GM12864 (cell line): ENCODE measurements at regions not wholly inside any gene's neighbourhood (a gene's known extent, or its start where the extent isn't known, plus 50 kb on each side); places are given as distances from the start of the nearest gene placed in this dataset.

Source experiments
- DNase-seq: peaks from one replicate; pipeline ENCODE4 v3.0.0-alpha.2; 2011; ENCODE audit warnings: low read depth
- H3K4me3 ChIP-seq: 2 replicates; pipeline ENCODE4 v1.5.1; 2011; ENCODE audit warnings: mild to moderate bottlenecking, low read depth, low read length, control low read depth
- TF ChIP-seq, protein P1 (sequence below): IDR thresholded peaks from 2 replicates; pipeline ENCODE4 v1.5.1; 2011; ENCODE audit warnings: low read depth, mild to moderate bottlenecking, moderate library complexity, low read length, control low read depth, inconsistent platforms; ENCODE audit errors: missing control alignments

DNA sequence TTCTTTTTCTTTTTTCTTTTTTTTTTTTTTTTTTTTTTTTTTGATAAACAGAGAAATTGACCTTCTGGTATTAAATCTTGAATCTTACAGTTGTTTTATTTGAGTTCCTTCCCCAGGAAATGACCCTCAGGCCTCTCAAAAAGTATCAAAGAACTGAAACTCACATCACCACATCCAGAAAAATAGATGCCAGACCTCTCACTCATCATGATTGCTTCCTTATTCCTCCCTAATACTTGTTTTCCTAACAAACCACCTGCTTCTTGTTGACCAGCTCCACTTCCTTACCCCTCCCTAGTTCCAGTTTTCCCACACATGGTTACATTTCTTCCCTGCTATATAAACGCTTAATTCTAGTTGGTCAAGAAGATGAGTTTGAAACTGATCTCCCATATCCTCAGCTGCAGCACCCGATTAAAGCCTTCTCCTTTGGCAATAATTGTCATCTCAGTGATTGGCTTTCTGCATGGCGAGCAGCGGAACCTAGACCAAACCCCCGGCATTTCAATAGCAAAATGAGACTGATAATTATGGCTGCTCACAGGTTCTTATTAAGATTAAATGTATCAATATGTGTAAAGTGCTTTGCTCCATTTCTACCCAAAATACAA is 681.1 kb upstream of the AUTS2 start:
- no peak for DNase-seq
- TF ChIP-seq, protein P1, sequence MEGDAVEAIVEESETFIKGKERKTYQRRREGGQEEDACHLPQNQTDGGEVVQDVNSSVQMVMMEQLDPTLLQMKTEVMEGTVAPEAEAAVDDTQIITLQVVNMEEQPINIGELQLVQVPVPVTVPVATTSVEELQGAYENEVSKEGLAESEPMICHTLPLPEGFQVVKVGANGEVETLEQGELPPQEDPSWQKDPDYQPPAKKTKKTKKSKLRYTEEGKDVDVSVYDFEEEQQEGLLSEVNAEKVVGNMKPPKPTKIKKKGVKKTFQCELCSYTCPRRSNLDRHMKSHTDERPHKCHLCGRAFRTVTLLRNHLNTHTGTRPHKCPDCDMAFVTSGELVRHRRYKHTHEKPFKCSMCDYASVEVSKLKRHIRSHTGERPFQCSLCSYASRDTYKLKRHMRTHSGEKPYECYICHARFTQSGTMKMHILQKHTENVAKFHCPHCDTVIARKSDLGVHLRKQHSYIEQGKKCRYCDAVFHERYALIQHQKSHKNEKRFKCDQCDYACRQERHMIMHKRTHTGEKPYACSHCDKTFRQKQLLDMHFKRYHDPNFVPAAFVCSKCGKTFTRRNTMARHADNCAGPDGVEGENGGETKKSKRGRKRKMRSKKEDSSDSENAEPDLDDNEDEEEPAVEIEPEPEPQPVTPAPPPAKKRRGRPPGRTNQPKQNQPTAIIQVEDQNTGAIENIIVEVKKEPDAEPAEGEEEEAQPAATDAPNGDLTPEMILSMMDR = no peak
- H3K4me3 ChIP-seq = no peak overlapping the region

DNA sequence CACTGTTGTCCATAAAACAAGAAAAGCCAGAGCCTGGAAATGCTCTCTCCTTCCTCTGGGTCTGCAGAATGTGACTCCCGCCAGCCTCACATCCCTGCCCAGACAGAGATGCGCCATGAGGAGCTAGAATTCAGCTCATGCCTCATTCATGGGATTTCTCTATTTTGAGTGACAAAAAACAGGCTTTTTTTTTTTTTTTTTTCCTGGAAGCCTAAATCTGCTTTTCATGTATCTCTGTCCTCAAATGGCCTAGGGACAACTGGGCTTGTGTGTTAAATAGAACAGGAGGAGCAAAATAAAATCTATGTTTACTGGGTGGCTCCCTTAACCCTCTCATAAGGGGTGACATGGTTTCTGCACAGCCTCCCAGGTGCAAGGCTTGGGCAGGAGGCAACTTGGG is 679.7 kb upstream of the AUTS2 start:
- DNase-seq = no peak
- TF ChIP-seq, protein P1 = no peak
- no peak overlapping the region for H3K4me3 ChIP-seq

DNA sequence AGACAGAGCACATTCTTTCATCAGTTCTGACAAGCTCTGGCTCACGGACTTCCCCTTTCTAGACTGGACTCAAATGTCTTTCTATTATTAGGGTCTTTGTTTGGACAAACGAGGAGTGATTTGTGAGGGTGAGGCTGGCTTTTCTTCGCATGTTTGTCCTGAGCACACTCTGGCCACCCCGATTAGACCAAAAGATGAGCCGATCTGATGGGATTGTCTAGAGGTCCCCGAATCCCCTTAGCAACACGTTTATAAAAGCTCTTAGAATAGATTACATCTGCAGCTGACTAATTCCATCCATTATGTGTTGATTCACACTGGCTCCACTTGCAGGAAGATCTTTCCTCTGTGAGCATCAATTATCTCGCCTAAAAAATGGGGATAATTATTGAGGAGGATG is 675.4 kb upstream of the AUTS2 start:
- no peak overlapping the region for H3K4me3 ChIP-seq
- TF ChIP-seq, protein P1 = no peak
- DNase-seq = no peak

DNA sequence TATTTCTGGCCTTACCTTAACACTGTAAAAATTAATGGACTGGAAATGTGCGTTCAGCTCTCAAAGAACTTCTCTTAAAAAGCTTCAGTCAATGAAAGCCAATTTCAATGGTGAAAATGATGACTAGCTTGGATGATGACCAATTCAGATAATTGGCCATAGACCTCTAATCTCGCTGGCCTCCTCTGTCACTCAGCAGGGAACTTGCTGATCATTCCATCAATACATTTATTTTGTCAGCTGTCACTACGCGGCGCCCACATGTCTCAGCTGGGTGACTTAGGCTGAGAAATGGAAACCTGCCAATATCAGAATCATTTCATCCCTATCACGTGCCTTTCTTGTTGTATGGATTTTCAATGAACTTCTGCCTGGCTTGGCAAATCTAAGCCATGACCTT is 673.0 kb upstream of the AUTS2 start:
- TF ChIP-seq, protein P1 = no peak
- no peak for DNase-seq
- no peak overlapping the region for H3K4me3 ChIP-seq

DNA sequence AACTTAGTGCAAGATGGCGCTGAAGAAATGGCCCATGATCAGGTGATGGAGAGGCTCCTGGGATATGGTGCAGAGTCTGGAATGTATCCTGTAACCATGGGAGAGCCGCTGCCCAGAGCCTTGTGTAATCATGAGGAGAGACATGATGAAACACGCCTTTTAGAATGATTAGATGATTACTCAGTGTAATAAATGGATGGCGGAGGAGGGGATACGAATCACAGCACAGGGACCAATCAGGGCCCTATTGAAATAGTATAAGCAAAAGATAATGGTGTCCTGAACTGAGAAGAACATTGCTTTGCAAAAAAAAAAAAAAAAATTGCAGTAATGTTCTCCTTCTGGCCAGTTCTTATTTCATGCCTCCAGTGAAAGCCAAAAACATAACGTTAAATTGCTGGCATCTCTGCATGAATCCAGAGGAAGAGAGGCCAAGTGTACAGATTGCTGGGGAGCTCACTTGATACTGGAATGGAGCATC is 668.5 kb upstream of the AUTS2 start:
- no peak overlapping the region for H3K4me3 ChIP-seq
- TF ChIP-seq, protein P1 = no peak
- DNase-seq = no peak

DNA sequence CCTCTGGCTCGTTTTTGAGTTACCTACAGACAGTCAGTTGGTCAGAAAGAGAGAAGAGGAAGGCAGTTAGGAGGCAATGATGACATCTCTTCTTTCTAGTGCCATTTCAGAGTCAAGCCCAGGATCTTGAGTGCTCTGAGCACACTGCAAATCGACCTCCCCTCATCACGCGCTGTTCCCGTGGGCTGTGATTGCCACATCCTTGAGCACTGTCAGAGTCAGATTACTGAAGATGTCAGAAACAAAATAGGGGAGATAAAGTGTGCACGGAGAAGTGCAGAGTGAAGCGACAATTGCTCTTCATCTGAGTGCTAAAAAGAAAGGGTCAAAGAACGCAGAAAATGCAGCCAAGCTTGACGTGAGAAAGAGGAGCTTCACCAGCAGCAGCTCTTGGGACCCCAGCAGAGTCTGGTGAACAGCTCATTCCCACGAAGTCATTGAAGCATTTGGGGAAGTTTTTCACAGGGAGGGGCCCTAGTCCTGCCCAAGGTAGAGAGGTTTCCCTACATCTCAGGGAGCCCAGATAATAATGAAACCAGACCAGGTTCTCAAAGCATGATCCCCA is 661.7 kb upstream of the AUTS2 start:
- DNase-seq = no peak
- TF ChIP-seq, protein P1 = no peak
- no peak overlapping the region for H3K4me3 ChIP-seq

DNA sequence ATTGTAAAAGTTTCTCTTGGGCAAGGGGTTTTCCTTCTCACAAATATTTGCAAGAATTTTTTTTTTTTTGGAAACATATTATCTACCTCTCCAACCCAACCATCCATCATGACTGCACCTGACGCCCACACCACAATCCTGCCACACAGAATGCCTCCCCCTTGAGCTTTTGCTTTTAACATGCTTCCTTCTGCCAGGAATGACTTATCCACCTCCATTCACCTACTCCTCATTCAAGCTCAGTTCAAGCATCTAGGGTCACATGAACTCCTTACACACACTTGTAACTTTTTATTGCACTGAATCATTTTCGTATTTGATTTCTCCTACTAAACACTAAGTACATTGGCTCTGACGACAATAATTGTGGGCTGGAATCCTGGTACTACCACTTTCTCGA is 660.1 kb upstream of the AUTS2 start:
- TF ChIP-seq, protein P1 = no peak
- no peak overlapping the region for H3K4me3 ChIP-seq
- DNase-seq = no peak
